HCT116 (cell line): ENCODE measurements at regions not wholly inside any gene's neighbourhood (a gene's known extent, or its start where the extent isn't known, plus 50 kb on each side); places are given as distances from the start of the nearest gene placed in this dataset.

Experiments used
- SP1 ChIP-seq: IDR thresholded peaks from 2 replicates; pipeline ENCODE4 v1.6.1; 2012; ENCODE audit warnings: low read depth
- TF ChIP-seq, protein P1 (sequence below), 3 experiments: fragments of 200-600 bp in 1 of 3; sonication (generic) in 1 of 3; IDR thresholded peaks in 2 of 3; conservative IDR thresholded peaks in 1 of 3; 2 replicates each; pipeline ENCODE4 v1.5.1; 2012 to 2017; ENCODE audit warnings: low read depth in 2 of 3, low read length in 2 of 3, antibody characterized with exemption in 1 of 3, borderline replicate concordance in 1 of 3, control low read depth in 1 of 3, mild to moderate bottlenecking in 1 of 3, mixed read lengths in 1 of 3, mixed run types in 1 of 3, moderate library complexity in 1 of 3; ENCODE audit not compliant: insufficient read depth in 1 of 3

DNA sequence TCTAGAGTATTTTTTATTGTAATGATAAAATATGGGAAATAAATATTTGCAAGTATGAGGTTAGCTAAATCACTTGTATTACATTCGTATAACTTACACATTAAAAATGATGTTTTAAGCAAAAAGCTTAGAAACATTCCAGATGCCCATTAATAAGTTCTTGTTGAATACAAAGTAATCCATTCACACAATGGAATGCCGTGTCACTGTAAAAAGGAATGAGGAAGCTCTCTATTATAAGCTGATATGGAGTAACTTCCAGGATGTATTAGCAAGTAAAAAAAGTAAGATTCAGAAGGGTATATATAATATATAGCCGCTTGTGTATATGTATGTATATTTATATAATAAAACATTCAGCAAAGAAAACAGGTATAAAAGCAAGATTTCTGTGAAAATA lies 412.8 kb upstream of the MTPN start:
- TF ChIP-seq SP1, result no peak
- TF ChIP-seq, protein P1, sequence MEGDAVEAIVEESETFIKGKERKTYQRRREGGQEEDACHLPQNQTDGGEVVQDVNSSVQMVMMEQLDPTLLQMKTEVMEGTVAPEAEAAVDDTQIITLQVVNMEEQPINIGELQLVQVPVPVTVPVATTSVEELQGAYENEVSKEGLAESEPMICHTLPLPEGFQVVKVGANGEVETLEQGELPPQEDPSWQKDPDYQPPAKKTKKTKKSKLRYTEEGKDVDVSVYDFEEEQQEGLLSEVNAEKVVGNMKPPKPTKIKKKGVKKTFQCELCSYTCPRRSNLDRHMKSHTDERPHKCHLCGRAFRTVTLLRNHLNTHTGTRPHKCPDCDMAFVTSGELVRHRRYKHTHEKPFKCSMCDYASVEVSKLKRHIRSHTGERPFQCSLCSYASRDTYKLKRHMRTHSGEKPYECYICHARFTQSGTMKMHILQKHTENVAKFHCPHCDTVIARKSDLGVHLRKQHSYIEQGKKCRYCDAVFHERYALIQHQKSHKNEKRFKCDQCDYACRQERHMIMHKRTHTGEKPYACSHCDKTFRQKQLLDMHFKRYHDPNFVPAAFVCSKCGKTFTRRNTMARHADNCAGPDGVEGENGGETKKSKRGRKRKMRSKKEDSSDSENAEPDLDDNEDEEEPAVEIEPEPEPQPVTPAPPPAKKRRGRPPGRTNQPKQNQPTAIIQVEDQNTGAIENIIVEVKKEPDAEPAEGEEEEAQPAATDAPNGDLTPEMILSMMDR (IDR thresholded peaks at IDR 0.05 in 2 of 3, conservative IDR thresholded peaks at IDR 0.05 in 1 of 3; ENCODE audit: borderline replicate concordance in 1 of 3, insufficient read depth in 1 of 3, low read depth in 2 of 3, low read length in 2 of 3), result no peak
